BE2C (cell line): ENCODE measurements at regions not wholly inside any gene's neighbourhood (a gene's known extent, or its start where the extent isn't known, plus 50 kb on each side); places are given as distances from the start of the nearest gene placed in this dataset.

Experiments used
- DNase-seq: peaks from one replicate; pipeline ENCODE4 v3.0.0-alpha.2; 2020
- H3K27me3 ChIP-seq: fragments of 250-450 bp; sonication (Bioruptor Pico); 2 replicates; pipeline ENCODE4 v1.5.1; 2020; ENCODE audit warnings: mild to moderate bottlenecking
- H3K36me3 ChIP-seq: fragments of 250-450 bp; sonication (Bioruptor Pico); 2 replicates; pipeline ENCODE4 v1.5.1; 2020; ENCODE audit warnings: mild to moderate bottlenecking
- H3K4me1 ChIP-seq: fragments of 250-450 bp; sonication (Bioruptor Pico); 2 replicates; pipeline ENCODE4 v1.5.1; 2020
- H3K4me3 ChIP-seq: 2 replicates; pipeline ENCODE4 v1.5.1; 2011; ENCODE audit warnings: low read depth, low read length
- H3K9me3 ChIP-seq: fragments of 250-450 bp; sonication (Bioruptor Pico); 2 replicates; pipeline ENCODE4 v1.5.1; 2020
- TF ChIP-seq, protein P1 (sequence below): IDR thresholded peaks from 2 replicates; pipeline ENCODE4 v1.5.1; 2012; ENCODE audit warnings: mild to moderate bottlenecking, low read depth, low read length

DNA sequence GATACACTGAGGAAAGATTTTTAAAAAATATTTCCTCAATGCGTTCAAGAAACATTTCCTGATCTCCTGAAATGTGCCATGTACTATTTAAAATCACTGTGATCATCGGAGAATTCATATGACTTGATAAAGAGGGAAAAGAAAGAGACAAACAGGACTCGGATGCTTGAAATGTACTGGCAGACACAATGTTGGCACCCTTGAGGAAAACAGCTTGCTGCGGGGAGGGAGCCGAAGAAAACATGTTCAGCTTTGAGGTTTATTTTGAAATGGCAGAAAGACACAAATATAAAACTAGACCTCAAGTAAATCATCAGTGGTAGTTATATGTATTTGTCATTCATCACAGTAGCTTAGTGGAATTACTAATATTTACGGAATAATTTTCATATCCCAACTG lies 100.9 kb upstream of the BRINP3 start:
- H3K4me3 ChIP-seq: peak overlapping the region; percentile 47
- H3K27me3 ChIP-seq: no peaks in the 10 kb centered on the region
- no peak for DNase-seq
- H3K4me1 ChIP-seq: peaks cover 20% of the 10 kb centered on the region
- H3K36me3 ChIP-seq: no peaks in the 10 kb centered on the region
- H3K9me3 ChIP-seq: no peaks in the 10 kb centered on the region
- TF ChIP-seq, protein P1, sequence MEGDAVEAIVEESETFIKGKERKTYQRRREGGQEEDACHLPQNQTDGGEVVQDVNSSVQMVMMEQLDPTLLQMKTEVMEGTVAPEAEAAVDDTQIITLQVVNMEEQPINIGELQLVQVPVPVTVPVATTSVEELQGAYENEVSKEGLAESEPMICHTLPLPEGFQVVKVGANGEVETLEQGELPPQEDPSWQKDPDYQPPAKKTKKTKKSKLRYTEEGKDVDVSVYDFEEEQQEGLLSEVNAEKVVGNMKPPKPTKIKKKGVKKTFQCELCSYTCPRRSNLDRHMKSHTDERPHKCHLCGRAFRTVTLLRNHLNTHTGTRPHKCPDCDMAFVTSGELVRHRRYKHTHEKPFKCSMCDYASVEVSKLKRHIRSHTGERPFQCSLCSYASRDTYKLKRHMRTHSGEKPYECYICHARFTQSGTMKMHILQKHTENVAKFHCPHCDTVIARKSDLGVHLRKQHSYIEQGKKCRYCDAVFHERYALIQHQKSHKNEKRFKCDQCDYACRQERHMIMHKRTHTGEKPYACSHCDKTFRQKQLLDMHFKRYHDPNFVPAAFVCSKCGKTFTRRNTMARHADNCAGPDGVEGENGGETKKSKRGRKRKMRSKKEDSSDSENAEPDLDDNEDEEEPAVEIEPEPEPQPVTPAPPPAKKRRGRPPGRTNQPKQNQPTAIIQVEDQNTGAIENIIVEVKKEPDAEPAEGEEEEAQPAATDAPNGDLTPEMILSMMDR: no peak

DNA sequence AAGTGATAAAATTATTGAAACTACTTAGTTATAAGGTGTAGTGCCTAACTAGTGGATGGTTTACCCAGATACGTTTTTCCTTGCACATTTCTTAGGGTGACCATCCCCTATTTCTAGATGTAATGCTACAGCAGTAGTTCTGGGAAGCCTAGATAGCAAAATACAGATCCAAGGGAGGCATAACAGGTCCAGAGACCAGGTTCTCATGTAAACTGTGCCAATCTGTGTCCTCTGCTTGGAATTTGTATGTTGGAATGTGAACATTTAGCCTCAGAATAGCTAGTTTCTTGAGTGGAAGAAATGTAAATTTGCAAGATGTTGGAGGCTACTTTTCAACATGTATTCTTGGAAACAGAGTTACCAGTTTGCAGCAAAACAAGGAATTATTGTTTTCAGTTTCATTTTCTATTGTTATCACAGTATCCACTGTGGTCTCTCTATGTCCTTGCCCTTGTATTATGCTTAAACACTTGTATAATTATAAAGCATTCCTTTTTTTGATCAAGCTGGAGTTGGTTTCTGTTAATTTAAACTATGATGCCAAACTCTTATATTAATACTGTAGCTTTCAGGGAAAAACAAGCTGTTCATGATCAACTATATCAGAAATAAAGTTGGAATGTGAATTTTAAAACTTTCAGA lies 102.0 kb upstream of the BRINP3 start:
- no peak overlapping the region for H3K4me3 ChIP-seq
- H3K9me3 ChIP-seq: no peaks in the 10 kb centered on the region
- TF ChIP-seq, protein P1: no peak
- peaks cover 20% of the 10 kb centered on the region for H3K4me1 ChIP-seq
- no peaks in the 10 kb centered on the region for H3K36me3 ChIP-seq
- DNase-seq: no peak
- H3K27me3 ChIP-seq: no peaks in the 10 kb centered on the region

DNA sequence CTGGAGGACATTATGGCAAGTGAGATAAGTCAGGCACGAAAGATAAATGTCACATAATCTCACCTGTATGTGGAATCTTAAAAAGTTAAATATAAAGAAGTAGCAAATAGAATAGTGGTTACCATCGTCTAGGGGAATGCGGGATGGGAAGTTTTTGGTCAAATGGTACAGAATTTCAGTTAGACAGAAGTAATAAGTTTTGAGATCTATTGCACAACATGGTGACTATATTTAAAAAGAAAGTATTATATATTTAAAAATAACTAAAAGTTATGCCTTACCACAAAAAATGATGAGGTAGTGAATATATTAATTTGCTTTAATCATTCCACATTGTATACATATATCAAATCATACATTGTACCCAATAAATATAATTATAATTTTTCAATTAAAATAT lies 106.2 kb upstream of the BRINP3 start:
- no peaks in the 10 kb centered on the region for H3K36me3 ChIP-seq
- H3K27me3 ChIP-seq: no peaks in the 10 kb centered on the region
- H3K4me3 ChIP-seq: no peak overlapping the region

DNA sequence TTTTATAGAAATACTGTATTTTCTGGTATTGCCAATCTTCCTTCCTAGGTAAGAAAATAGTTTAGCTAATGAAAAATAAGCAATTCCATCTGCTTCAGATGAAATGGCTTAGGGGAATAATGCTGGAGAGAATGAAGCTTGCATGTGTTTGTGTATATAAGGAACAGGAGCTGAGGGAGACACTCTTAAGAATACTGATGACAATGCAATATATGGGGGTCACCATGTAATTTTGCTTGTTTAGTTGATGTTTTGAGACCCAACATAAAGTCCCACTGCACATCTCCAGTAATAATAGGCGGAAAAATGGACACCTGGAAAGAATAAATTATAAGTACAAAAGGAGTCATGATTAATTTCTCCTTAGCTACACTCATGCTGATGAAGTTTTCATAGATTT lies 110.8 kb upstream of the BRINP3 start:
- Histone ChIP-seq H3K9me3 (no peaks in the 10 kb centered on the region), H3K4me3 (no peak overlapping the region), H3K4me1 (0 out of 2 replicates have a peak, but pooled peaks cover 2% of the 10 kb centered on the region), H3K27me3 (no peaks in the 10 kb centered on the region), H3K36me3 (no peaks in the 10 kb centered on the region)
- TF ChIP-seq, protein P1: no peak
- no peak for DNase-seq

More for the DNA sequence above, 106.2 kb upstream of the BRINP3 start:
- Histone ChIP-seq H3K4me1 (peaks cover 10% of the 10 kb centered on the region), H3K9me3 (no peaks in the 10 kb centered on the region)
- no peak for DNase-seq
- TF ChIP-seq, protein P1: no peak

GRCh38 chr1:190595438-190595837 lies 117.8 kb upstream of the BRINP3 start:
- no peaks in the 10 kb centered on the region for H3K4me1 ChIP-seq
- TF ChIP-seq, protein P1: no peak
- H3K27me3 ChIP-seq: no peaks in the 10 kb centered on the region
- no peak for DNase-seq
- H3K9me3 ChIP-seq: no peaks in the 10 kb centered on the region
- H3K4me3 ChIP-seq: no peak overlapping the region
- H3K36me3 ChIP-seq: no peaks in the 10 kb centered on the region

- Histone ChIP-seq H3K9me3 (no peaks in the 10 kb centered on the region), H3K4me3 (no peak overlapping the region), H3K4me1 (no peaks in the 10 kb centered on the region), H3K36me3 (no peaks in the 10 kb centered on the region), H3K27me3 (no peaks in the 10 kb centered on the region)
- DNase-seq: no peak
- TF ChIP-seq, protein P1: no peak
Observed at GRCh38 chr1:190597294-190597693, 119.6 kb upstream of the BRINP3 start.
